GM12878 (cell line): ENCODE measurements at regions not wholly inside any gene's neighbourhood (a gene's known extent, or its start where the extent isn't known, plus 50 kb on each side); places are given as distances from the start of the nearest gene placed in this dataset.

Experiments used
- ATAC-seq: fragments of 200-7000 bp; cut with Tn5 transposase; 3 replicates; pipeline ENCODE4 v1.9.1; 2020; ENCODE audit warnings: mild to moderate bottlenecking, moderate library complexity
- BruUV-seq: library from RNA; stranded (reverse); fragments of 400-500 nt; replicated peaks from 2 replicates; lab custom pipeline; 2021; lab: Mats Ljungman, UMichigan
- CTCF ChIA-PET: fragments of 300-600 bp; sonication (Branson Sonifier 250); formaldehyde crosslinking; extraction: SDS; loops from one replicate; lab custom pipeline; 2021; ENCODE audit warnings: inconsistent platforms; lab: Yijun Ruan, JAX
- POLR2A ChIA-PET: fragments of 350-600 bp; formaldehyde crosslinking; extraction: SDS; loops from one replicate; lab custom pipeline; 2021; ENCODE audit warnings: inconsistent platforms; lab: Charles Lee
- RAD21 ChIA-PET: fragments of 300-600 bp; sonication (Branson Sonifier 250); formaldehyde crosslinking; loops from one replicate; lab custom pipeline; 2023; ENCODE audit warnings: antibody characterized with exemption; ENCODE audit not compliant: unreplicated experiment; lab: Charles Lee
- SMC1A ChIA-PET: fragments of 300-600 bp; sonication (Branson Sonifier 250); formaldehyde crosslinking; loops from one replicate; lab custom pipeline; 2023; ENCODE audit not compliant: unreplicated experiment, uncharacterized antibody; lab: Charles Lee
- DNase-seq: peaks from one replicate; pipeline ENCODE4 v3.0.0-alpha.2; 2011; ENCODE audit warnings: low read depth, low spot score
- FAIRE-seq: peaks from 3 replicates; lab custom pipeline; 2011; peaks lifted over from hg19 to GRCh38; lab: Jason Lieb, UNC
- H2AFZ ChIP-seq: 2 replicates; pipeline ENCODE4 v1.6.0; 2011; ENCODE audit warnings: low read depth, low read length, control low read depth; ENCODE audit not compliant: control insufficient read depth
- H3K27ac ChIP-seq: 2 replicates; pipeline ENCODE4 v1.5.1; 2011; ENCODE audit warnings: control low read depth; ENCODE audit not compliant: control insufficient read depth, insufficient read depth
- H3K27me3 ChIP-seq, 2 experiments: replicated peaks in 1 of 2; 2 replicates each; pipeline versions ENCODE4 v1.6.0 to v1.6.1; 2011; ENCODE audit warnings: low read length in 1 of 2; ENCODE audit not compliant: control insufficient read depth in 2 of 2, insufficient read depth in 2 of 2
- H3K36me3 ChIP-seq, 2 experiments: 2 replicates each; pipeline ENCODE4 v1.5.1; 2011; ENCODE audit warnings: low read length in 1 of 2; ENCODE audit not compliant: control insufficient read depth in 2 of 2, insufficient read depth in 2 of 2
- H3K4me1 ChIP-seq: 2 replicates; pipeline ENCODE4 v1.6.1; 2011; ENCODE audit warnings: mild to moderate bottlenecking, low read length, moderate library complexity, mixed read lengths; ENCODE audit not compliant: control insufficient read depth, insufficient read depth
- H3K4me2 ChIP-seq: 2 replicates; pipeline ENCODE4 v1.6.0; 2011; ENCODE audit warnings: control low read depth; ENCODE audit not compliant: control insufficient read depth, insufficient read depth
- H3K4me3 ChIP-seq: fragments of 200-600 bp; sonication (generic); 2 replicates; pipeline ENCODE4 v1.5.1; 2016
- H3K79me2 ChIP-seq: 2 replicates; pipeline ENCODE4 v1.6.0; 2011; ENCODE audit warnings: low read length; ENCODE audit not compliant: control insufficient read depth, insufficient read depth
- H3K9ac ChIP-seq: 2 replicates; pipeline ENCODE4 v1.8.0; 2011; ENCODE audit warnings: low read length, control low read depth, mixed read lengths; ENCODE audit not compliant: control insufficient read depth, insufficient read depth
- H3K9me3 ChIP-seq: replicated peaks from 3 replicates; pipeline ENCODE4 v1.5.1; 2011; ENCODE audit warnings: mild to moderate bottlenecking, low read length; ENCODE audit not compliant: control insufficient read depth, insufficient read depth
- H4K20me1 ChIP-seq: 2 replicates; pipeline ENCODE4 v1.6.0; 2011; ENCODE audit not compliant: control insufficient read depth, insufficient read depth
- CEBPB ChIP-seq, 2 experiments: fragments of 150-350 bp in 1 of 2; IDR thresholded peaks; 2 replicates each; pipeline ENCODE4 v1.6.1; 2012 to 2014; ENCODE audit warnings: low read depth in 2 of 2, low read length in 2 of 2, borderline replicate concordance in 1 of 2, inconsistent platforms in 1 of 2
- IKZF1 ChIP-seq: fragments of 450-650 bp; conservative IDR thresholded peaks from 2 replicates; pipeline ENCODE4 v1.6.1; 2017; ENCODE audit warnings: antibody characterized with exemption, mild to moderate bottlenecking
- MXI1 ChIP-seq: fragments of 150-350 bp; IDR thresholded peaks from 2 replicates; pipeline ENCODE4 v1.6.1; 2011; ENCODE audit warnings: low read depth, mild to moderate bottlenecking, inconsistent platforms, low read length, improper control_type of control experiment
- NFYB ChIP-seq: IDR thresholded peaks from 2 replicates; pipeline ENCODE4 v1.6.1; 2011; ENCODE audit warnings: low read depth, mild to moderate bottlenecking, low read length, improper control_type of control experiment, moderate library complexity; ENCODE audit not compliant: insufficient read depth
- PAX8 ChIP-seq: fragments of 450-650 bp; IDR thresholded peaks from 2 replicates; pipeline ENCODE4 v1.6.1; 2017; ENCODE audit warnings: mild to moderate bottlenecking, moderate library complexity
- POLR2AphosphoS5 ChIP-seq: IDR thresholded peaks from 2 replicates; pipeline ENCODE4 v1.6.1; 2011; ENCODE audit warnings: mild to moderate bottlenecking, low read length, inconsistent platforms
- POU2F2 ChIP-seq: IDR thresholded peaks from 3 replicates; pipeline ENCODE4 v1.6.1; 2011; ENCODE audit warnings: low read depth, mild to moderate bottlenecking, low read length, borderline replicate concordance
- ZBED1 ChIP-seq: IDR thresholded peaks from 2 replicates; pipeline ENCODE4 v1.6.1; 2016; ENCODE audit warnings: borderline replicate concordance
- in situ Hi-C: fragments of 300-500 bp; cut with MboI; formaldehyde crosslinking; loops from 9 replicates; pipeline ENCODE4 v1.14.3; 2018; ENCODE audit warnings: mixed read lengths
- intact Hi-C: fragments of 100-400 bp; cut with micrococcal nuclease; formaldehyde crosslinking; loops from one replicate; pipeline ENCODE4 v1.14.2; 2022; ENCODE audit not compliant: unreplicated experiment
- TF ChIP-seq, protein P1 (sequence below), 3 experiments: IDR thresholded peaks in 2 of 3; conservative IDR thresholded peaks in 1 of 3; 2 replicates each; pipeline ENCODE4 v1.5.1; 2011; ENCODE audit warnings: low read depth in 3 of 3, low read length in 3 of 3, mild to moderate bottlenecking in 3 of 3, control low read depth in 2 of 3, moderate library complexity in 2 of 3, inconsistent platforms in 1 of 3, mixed read lengths in 1 of 3; ENCODE audit not compliant: control insufficient read depth in 2 of 3, insufficient read depth in 1 of 3; ENCODE audit errors: extremely low read depth in 1 of 3
- TF ChIP-seq, protein P2 (sequence below): fragments of 450-650 bp; IDR thresholded peaks from 2 replicates; pipeline ENCODE4 v1.6.1; 2018; ENCODE audit warnings: mild to moderate bottlenecking, low read depth, moderate library complexity; ENCODE audit not compliant: partially characterized antibody
- TF ChIP-seq, protein P3 (sequence below): fragments of 150-350 bp; IDR thresholded peaks from 2 replicates; pipeline ENCODE4 v1.6.1; 2014; ENCODE audit warnings: mild to moderate bottlenecking, low read depth, low read length

DNA sequence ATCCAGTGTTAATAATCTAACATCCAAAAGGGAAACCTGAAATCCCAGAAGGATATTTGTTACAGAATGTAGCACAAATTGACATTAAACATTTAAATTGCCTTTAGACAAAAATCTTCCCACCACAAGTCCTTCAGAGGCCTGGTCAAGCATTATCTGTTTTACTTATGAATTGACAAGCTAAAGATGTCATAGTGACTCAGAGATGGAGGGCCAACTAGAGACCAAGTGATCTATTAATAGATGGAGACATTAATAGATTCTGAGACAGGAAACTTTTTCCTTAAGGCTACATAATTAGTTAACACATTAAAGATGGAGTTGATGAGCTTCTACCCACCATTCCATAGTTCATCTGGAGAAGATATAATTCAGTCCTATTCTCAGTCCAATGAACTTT lies 526.2 kb downstream of the IRS1 start:
- no peak for ATAC-seq
- no peak for FAIRE-seq

More for the DNA sequence above, 526.2 kb downstream of the IRS1 start:
- Histone ChIP-seq H3K9ac (no peak overlapping the region), H3K36me3 (no peaks in the 10 kb centered on the region), H4K20me1 (no peaks in the 10 kb centered on the region), H2AFZ (no peak overlapping the region), H3K79me2 (no peaks in the 10 kb centered on the region), H3K4me2 (no peak overlapping the region), H3K27ac (no peak overlapping the region), H3K4me3 (no peak overlapping the region), H3K9me3 (no peaks in the 10 kb centered on the region), H3K4me1 (no peaks in the 10 kb centered on the region), H3K27me3 (no peaks in the 10 kb centered on the region)
- intact Hi-C loops (no loop called here), in situ Hi-C loops (no loop called here)
- no peak for DNase-seq
- CTCF ChIA-PET = no interaction called here
- no peak for TF ChIP-seq POU2F2
- no peak for TF ChIP-seq POLR2AphosphoS5
- TF ChIP-seq, protein P1, sequence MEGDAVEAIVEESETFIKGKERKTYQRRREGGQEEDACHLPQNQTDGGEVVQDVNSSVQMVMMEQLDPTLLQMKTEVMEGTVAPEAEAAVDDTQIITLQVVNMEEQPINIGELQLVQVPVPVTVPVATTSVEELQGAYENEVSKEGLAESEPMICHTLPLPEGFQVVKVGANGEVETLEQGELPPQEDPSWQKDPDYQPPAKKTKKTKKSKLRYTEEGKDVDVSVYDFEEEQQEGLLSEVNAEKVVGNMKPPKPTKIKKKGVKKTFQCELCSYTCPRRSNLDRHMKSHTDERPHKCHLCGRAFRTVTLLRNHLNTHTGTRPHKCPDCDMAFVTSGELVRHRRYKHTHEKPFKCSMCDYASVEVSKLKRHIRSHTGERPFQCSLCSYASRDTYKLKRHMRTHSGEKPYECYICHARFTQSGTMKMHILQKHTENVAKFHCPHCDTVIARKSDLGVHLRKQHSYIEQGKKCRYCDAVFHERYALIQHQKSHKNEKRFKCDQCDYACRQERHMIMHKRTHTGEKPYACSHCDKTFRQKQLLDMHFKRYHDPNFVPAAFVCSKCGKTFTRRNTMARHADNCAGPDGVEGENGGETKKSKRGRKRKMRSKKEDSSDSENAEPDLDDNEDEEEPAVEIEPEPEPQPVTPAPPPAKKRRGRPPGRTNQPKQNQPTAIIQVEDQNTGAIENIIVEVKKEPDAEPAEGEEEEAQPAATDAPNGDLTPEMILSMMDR (IDR thresholded peaks at IDR 0.05 in 2 of 3, conservative IDR thresholded peaks at IDR 0.05 in 1 of 3; ENCODE audit: control insufficient read depth in 2 of 3, extremely low read depth in 1 of 3, insufficient read depth in 1 of 3, low read depth in 3 of 3, low read length in 3 of 3) = no peak
- no peak for TF ChIP-seq ZBED1
- TF ChIP-seq IKZF1 = no peak
- no peak for TF ChIP-seq CEBPB (IDR thresholded peaks at IDR 0.05; ENCODE audit: borderline replicate concordance in 1 of 2, low read depth in 2 of 2, low read length in 2 of 2)
- no peak for TF ChIP-seq NFYB
- TF ChIP-seq MXI1 = no peak
- TF ChIP-seq, protein P2, sequence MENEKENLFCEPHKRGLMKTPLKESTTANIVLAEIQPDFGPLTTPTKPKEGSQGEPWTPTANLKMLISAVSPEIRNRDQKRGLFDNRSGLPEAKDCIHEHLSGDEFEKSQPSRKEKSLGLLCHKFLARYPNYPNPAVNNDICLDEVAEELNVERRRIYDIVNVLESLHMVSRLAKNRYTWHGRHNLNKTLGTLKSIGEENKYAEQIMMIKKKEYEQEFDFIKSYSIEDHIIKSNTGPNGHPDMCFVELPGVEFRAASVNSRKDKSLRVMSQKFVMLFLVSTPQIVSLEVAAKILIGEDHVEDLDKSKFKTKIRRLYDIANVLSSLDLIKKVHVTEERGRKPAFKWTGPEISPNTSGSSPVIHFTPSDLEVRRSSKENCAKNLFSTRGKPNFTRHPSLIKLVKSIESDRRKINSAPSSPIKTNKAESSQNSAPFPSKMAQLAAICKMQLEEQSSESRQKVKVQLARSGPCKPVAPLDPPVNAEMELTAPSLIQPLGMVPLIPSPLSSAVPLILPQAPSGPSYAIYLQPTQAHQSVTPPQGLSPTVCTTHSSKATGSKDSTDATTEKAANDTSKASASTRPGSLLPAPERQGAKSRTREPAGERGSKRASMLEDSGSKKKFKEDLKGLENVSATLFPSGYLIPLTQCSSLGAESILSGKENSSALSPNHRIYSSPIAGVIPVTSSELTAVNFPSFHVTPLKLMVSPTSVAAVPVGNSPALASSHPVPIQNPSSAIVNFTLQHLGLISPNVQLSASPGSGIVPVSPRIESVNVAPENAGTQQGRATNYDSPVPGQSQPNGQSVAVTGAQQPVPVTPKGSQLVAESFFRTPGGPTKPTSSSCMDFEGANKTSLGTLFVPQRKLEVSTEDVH = no peak
- TF ChIP-seq PAX8 = no peak
- TF ChIP-seq, protein P3, sequence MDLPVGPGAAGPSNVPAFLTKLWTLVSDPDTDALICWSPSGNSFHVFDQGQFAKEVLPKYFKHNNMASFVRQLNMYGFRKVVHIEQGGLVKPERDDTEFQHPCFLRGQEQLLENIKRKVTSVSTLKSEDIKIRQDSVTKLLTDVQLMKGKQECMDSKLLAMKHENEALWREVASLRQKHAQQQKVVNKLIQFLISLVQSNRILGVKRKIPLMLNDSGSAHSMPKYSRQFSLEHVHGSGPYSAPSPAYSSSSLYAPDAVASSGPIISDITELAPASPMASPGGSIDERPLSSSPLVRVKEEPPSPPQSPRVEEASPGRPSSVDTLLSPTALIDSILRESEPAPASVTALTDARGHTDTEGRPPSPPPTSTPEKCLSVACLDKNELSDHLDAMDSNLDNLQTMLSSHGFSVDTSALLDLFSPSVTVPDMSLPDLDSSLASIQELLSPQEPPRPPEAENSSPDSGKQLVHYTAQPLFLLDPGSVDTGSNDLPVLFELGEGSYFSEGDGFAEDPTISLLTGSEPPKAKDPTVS = no peak
- POLR2A ChIA-PET = no interaction called here
- BruUV-seq = no TSS peak
- RAD21 ChIA-PET = no interaction called here
- SMC1A ChIA-PET = no interaction called here
